ENCODE measurements at regions not wholly inside any gene's neighbourhood (a gene's known extent, or its start where the extent isn't known, plus 50 kb on each side); places are given as distances from the start of the nearest gene placed in this dataset.
A peak's percentile ranks its signal among the peaks of the same experiment; 100 is the strongest.
"Not testable (repeated sequence)": the region's sequence is repeated elsewhere in the genome, so short reads cannot be mapped to it uniquely, and the experiment has no call there.

DNA sequence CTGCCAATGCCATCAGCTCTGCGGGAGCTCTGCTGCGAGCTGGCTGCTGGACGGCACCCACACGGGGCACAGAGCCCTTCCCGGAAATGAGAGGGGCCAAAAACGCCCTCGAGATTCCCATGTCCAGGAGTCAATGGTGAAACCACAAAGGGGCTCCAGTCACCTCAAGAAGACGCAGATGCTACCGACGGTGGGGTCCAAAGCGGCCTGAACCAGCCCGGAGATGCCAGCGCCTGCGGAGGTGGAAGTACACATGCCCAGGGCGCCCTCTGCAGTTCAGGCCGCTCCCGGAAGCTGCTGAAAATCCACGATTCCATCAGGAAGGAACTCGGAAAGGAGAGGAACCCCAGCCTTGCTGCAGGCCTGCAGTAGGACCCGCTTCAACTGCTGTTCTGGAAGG, 82.4 kb upstream of the SELENOP start:
- no peak for DNase-seq

GRCh38 chr5:42889311-42889933, 77.7 kb upstream of the SELENOP start:
- DNase-seq = peak; percentile 50

GRCh38 chr5:42888771-42889170, 77.1 kb upstream of the SELENOP start:
- no peak for DNase-seq

- no peak for DNase-seq
These were observed 75.9 kb upstream of the SELENOP start for GRCh38 chr5:42887575-42887974.

DNA sequence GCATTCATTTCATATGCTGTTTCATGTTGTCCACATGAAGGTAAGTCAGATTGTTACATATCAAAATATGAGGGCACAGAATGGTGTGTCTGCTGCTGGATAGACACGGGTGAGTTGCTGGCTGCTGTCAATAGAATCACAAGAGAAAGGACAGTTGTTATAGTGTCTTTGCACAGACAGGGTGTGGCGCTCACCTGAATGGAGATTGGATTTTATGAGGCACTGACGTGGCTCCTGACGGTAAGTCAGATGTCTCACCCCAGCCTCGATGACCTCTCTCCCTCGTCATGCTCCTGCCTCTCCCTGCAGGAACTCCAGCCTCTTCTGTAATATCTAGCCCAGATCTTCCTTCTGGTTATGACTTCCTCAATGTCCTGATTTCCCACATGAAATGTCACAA, 75.4 kb upstream of the SELENOP start:
- DNase-seq = no peak

DNA sequence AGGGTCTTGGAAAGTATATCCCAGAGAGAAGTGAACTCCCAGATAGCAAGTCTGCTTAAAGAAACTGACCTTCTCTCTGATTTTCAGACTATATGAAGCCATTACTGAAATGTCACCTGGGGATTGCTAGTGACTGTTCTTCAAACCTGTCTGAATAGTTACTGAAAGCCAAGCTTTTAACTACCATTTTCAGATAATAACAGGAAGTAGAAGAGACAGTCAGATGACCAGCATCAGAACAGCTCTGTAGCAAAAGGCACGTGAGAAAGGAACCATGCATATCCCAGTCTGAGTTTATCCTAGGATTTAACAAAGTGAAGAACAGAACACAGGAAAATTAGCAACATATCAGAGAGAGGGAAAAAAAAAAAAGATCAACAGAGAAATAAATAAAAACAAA, 74.9 kb upstream of the SELENOP start:
- DNase-seq = no peak

GRCh38 chr5:42884326-42884725, 72.6 kb upstream of the SELENOP start:
- no peak for DNase-seq

DNA sequence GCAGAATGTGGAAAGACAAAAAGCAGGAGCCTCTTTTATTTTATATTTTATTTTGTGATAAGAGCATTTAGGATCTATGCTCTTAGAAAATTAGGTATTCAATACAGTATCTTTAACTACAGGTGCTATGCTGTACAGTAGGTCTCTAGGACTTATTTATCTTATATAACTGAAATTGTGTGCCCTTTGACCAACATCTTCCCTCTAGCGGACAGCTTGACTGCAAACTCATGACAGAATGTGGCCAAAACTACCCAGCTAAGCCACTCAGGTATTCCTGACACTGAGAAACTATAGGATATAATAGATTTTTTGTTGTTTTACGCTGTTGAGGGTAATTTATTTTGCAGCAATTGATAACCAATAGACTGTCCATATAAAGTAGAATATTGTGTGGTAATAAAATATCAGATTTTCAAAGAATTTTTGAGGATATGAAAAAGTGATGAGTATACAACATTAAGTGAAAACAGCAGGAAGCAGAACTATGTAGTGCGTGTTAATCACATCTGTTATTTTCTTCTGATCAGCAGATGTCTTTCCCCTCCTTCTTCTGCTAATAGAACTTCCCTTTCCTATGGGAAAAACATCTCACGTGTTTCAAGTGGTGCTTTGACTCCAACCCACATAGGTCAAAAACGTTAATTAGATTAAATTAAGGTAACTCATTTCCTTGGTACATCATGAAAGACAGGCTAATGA, 69.9 kb upstream of the SELENOP start:
- no peak for DNase-seq

GRCh38 chr5:42880496-42881150, 68.9 kb upstream of the SELENOP start:
- no peak for DNase-seq

- DNase-seq = no peak
These were observed 67.6 kb upstream of the SELENOP start for GRCh38 chr5:42879291-42879690.

- no peak for DNase-seq
These were observed 66.9 kb upstream of the SELENOP start for GRCh38 chr5:42878550-42878949.

DNA sequence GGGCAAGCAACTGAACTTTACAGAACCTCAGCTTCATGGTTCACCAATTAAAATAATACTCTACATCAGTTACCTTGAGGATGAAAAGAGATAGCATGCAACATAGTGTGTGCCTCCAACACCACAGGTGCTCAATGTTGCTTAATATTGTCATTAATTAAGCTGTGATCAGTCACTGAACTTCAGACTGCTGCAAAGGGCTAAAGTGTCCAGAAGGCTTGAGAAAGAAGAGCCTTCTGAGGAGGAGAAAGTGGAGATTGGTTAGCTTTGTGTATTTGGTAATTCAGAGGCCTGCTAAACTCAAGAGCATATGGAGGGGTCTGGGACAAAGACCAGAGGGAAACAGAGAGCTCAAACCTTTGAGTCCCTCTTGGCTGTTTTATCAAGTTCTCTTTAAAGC, 66.3 kb upstream of the SELENOP start:
- no peak for DNase-seq

- no peak for DNase-seq
These were observed 65.7 kb upstream of the SELENOP start for GRCh38 chr5:42877431-42877830.

DNA sequence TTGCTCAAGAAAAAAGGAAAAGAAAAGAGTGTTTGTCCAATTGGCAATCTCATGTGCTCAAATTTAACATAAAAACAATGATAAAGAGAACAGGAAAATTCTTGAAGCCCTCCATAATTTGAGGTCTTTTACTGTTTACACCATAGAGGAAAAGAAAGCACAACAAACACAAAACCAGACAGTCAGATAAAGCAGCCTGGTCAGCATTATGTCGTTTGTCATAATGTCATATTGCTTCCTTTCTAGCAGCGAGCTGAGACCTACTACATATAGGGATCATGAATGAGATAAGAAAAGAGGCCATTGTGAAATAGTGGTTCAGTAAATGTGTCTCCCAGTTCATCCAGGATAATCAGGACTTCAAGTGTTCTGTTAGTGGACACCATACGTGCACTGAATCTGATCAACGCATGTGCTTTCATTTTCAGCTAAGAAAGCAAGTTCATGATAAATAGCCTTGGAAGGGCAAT, 64.7 kb upstream of the SELENOP start:
- no peak for DNase-seq

GRCh38 chr5:42875785-42876374, 64.2 kb upstream of the SELENOP start:
- no peak for DNase-seq

GRCh38 chr5:42875211-42875610, 63.5 kb upstream of the SELENOP start:
- DNase-seq = no peak

DNA sequence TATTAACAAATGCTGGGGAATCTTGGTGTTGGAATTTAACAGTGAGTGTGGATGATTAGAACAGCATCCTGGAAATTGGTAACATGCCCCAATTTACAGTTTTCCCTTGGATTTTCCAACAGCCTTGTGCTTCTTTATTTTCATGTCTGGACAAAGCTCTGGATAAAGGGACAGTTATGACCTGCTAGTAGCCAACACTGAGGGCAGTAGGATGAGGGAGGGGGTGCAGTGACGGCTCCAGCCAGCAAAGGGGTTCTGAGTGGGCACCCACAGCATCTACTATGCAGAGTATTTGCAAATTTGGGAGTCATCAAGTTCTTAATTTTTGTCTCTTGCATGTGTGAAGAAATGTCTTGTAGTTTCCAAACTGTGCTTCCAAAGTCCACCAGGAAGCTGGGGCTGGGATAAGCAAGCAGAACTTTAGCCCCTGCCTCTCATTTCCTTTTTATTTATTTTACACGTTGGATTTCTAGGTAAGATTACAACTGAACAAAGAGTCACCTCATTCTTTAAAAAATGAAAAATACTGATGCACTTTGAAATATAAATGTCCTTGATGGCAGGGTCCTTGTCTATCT, 63.0 kb upstream of the SELENOP start:
- DNase-seq = no peak

DNA sequence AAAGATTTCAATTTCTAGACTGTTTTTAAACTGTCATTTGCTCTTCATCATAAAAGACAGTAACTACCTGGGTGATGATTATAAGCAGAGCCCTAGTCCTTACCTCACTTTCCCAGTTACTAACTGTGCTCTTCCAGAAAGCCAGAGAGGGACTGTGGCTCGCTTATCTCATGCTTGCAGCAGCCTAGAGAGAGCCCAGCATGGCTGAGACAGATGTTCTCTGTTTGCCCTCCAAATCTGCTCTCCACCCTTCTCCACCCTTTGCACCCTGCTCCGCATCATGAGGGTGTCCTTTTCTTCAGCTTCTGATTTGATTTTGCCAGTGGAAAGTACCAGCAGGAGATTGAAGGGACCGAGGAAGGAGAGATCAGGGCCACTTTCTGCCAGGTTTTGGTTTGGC, 61.2 kb upstream of the SELENOP start:
- no peak for DNase-seq

DNA sequence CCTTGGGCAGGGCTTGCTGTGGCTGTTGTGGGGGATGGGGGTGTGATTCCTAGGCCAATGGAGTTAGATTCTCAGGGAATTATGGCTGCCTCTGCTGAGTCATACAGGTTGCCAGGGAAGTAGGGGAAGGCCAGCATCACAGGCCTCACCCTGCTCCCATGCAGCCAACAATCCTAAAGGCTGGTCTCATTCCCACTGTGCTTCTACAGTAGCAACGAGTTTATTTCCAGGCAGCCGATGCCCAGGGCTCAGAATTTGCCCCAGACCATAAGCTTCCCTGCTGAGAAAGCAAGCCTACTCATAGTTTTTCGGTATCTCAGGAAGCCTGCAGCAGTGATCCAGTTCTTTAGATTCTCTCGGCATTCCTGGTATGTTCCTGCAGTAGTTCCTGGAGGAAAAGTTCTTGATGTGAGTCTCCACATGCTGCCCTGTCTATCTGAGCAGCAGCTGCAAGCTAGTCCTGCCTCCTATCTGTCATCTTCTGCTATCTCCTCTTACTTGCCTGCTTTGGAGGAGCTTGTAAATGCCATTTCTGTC, 59.3 kb upstream of the SELENOP start:
- no peak for DNase-seq

DNA sequence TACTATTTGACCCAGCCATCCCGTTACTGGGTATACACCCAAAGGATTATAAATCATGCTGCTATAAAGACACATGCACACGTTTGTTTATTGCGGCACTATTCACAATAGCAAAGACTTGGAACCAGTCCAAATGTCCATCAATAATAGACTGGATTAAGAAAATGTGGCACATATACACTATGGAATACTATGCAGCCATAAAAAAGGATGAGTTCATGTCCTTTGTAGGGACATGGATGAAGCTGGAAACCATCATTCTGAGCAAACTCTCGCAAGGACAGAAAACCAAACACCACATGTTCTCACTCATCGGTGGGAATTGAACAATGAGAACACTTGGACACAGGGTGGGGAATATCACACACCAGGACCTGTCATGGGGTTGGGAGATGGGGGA, 56.7 kb upstream of the SELENOP start:
- not testable (repeated sequence) for DNase-seq

- not testable (repeated sequence) for DNase-seq
These were observed 53.1 kb upstream of the SELENOP start for GRCh38 chr5:42864749-42865148.
